ENCODE measurements at regions not wholly inside any gene's neighbourhood (a gene's known extent, or its start where the extent isn't known, plus 50 kb on each side); places are given as distances from the start of the nearest gene placed in this dataset.

GRCh38 chr5:3307982-3308621 is 287.5 kb upstream of the IRX1 start:
- no peak for DNase-seq
- in situ Hi-C loops (cut with MboI; ENCODE audit: low pct_unique_long_range_greater_than_20kb, low sequenced_read_pairs) = no loop called here

GRCh38 chr5:3305432-3305831 is 290.2 kb upstream of the IRX1 start:
- DNase-seq = no peak
- in situ Hi-C loops (cut with MboI; ENCODE audit: low pct_unique_long_range_greater_than_20kb, low sequenced_read_pairs) = no loop called here

- DNase-seq = no peak
- in situ Hi-C loops (cut with MboI; ENCODE audit: low pct_unique_long_range_greater_than_20kb, low sequenced_read_pairs) = no loop called here
Measured at GRCh38 chr5:3304346-3304745, 291.3 kb upstream of the IRX1 start.

- in situ Hi-C loops (cut with MboI; ENCODE audit: low pct_unique_long_range_greater_than_20kb, low sequenced_read_pairs) = no loop called here
- DNase-seq = no peak
Measured at GRCh38 chr5:3303777-3304176, 291.9 kb upstream of the IRX1 start.

GRCh38 chr5:3302228-3302627 is 293.4 kb upstream of the IRX1 start:
- DNase-seq = no peak
- in situ Hi-C loops (cut with MboI; ENCODE audit: low pct_unique_long_range_greater_than_20kb, low sequenced_read_pairs) = no loop called here

GRCh38 chr5:3301306-3301705 is 294.3 kb upstream of the IRX1 start:
- DNase-seq = no peak
- in situ Hi-C loops (cut with MboI; ENCODE audit: low pct_unique_long_range_greater_than_20kb, low sequenced_read_pairs) = no loop called here

- in situ Hi-C loops (cut with MboI; ENCODE audit: low pct_unique_long_range_greater_than_20kb, low sequenced_read_pairs) = no loop called here
Measured at GRCh38 chr5:3300726-3301125, 294.9 kb upstream of the IRX1 start.

GRCh38 chr5:3299441-3299840 is 296.2 kb upstream of the IRX1 start:
- no peak for DNase-seq
- in situ Hi-C loops (cut with MboI; ENCODE audit: low pct_unique_long_range_greater_than_20kb, low sequenced_read_pairs) = no loop called here

More at GRCh38 chr5:3300726-3301125, 294.9 kb upstream of the IRX1 start:
- no peak for DNase-seq

GRCh38 chr5:3297853-3298252 is 297.8 kb upstream of the IRX1 start:
- DNase-seq = no peak

GRCh38 chr5:3288325-3288724 is 307.3 kb upstream of the IRX1 start:
- no peak for DNase-seq
- in situ Hi-C loops (cut with MboI; ENCODE audit: low pct_unique_long_range_greater_than_20kb, low sequenced_read_pairs) = no loop called here

More at GRCh38 chr5:3297853-3298252, 297.8 kb upstream of the IRX1 start:
- in situ Hi-C loops (cut with MboI; ENCODE audit: low pct_unique_long_range_greater_than_20kb, low sequenced_read_pairs) = no loop called here

GRCh38 chr5:3287516-3287915 is 308.1 kb upstream of the IRX1 start:
- in situ Hi-C loops (cut with MboI; ENCODE audit: low pct_unique_long_range_greater_than_20kb, low sequenced_read_pairs) = no loop called here
- no peak for DNase-seq

GRCh38 chr5:3285621-3286020 is 310.0 kb upstream of the IRX1 start:
- in situ Hi-C loops (cut with MboI; ENCODE audit: low pct_unique_long_range_greater_than_20kb, low sequenced_read_pairs) = no loop called here
- no peak for DNase-seq

GRCh38 chr5:3284506-3284905 is 311.1 kb upstream of the IRX1 start:
- in situ Hi-C loops (cut with MboI; ENCODE audit: low pct_unique_long_range_greater_than_20kb, low sequenced_read_pairs) = no loop called here
- DNase-seq = no peak

- in situ Hi-C loops (cut with MboI; ENCODE audit: low pct_unique_long_range_greater_than_20kb, low sequenced_read_pairs) = no loop called here
- no peak for DNase-seq
Measured at GRCh38 chr5:3282841-3283240, 312.8 kb upstream of the IRX1 start.

GRCh38 chr5:3281366-3281765 is 314.3 kb upstream of the IRX1 start:
- no peak for DNase-seq
- in situ Hi-C loops (cut with MboI; ENCODE audit: low pct_unique_long_range_greater_than_20kb, low sequenced_read_pairs) = no loop called here

GRCh38 chr5:3278643-3279042 is 317.0 kb upstream of the IRX1 start:
- in situ Hi-C loops (cut with MboI; ENCODE audit: low pct_unique_long_range_greater_than_20kb, low sequenced_read_pairs) = no loop called here
- DNase-seq = no peak

- DNase-seq = no peak
- in situ Hi-C loops (cut with MboI; ENCODE audit: low pct_unique_long_range_greater_than_20kb, low sequenced_read_pairs) = no loop called here
Measured at GRCh38 chr5:3277590-3278196, 317.9 kb upstream of the IRX1 start.

GRCh38 chr5:3276896-3277295 is 318.7 kb upstream of the IRX1 start:
- no peak for DNase-seq
- in situ Hi-C loops (cut with MboI; ENCODE audit: low pct_unique_long_range_greater_than_20kb, low sequenced_read_pairs) = no loop called here

- in situ Hi-C loops (cut with MboI; ENCODE audit: low pct_unique_long_range_greater_than_20kb, low sequenced_read_pairs) = no loop called here
- DNase-seq = no peak
Measured at GRCh38 chr5:3269395-3270169, 326.1 kb upstream of the IRX1 start.

- in situ Hi-C loops (cut with MboI; ENCODE audit: low pct_unique_long_range_greater_than_20kb, low sequenced_read_pairs) = no loop called here
- no peak for DNase-seq
Measured at GRCh38 chr5:3268760-3269330, 326.8 kb upstream of the IRX1 start.
